Stimulated activated naive B cell treated with anti-CD40 and anti-IgM and Interleukin-4, amounts not matched to agents 10 μg/mL and 1 μg/mL and 100 μg/mL, for 72 hours (primary cell): ENCODE measurements at regions not wholly inside any gene's neighbourhood (a gene's known extent, or its start where the extent isn't known, plus 50 kb on each side); places are given as distances from the start of the nearest gene placed in this dataset.
"Not testable (repeated sequence)": the region's sequence is repeated elsewhere in the genome, so short reads cannot be mapped to it uniquely, and the experiment has no call there.

Experiments
- ATAC-seq, 2 donors: fragments of 150-1000 bp; cut with Tn5 transposase; replicated peaks; 2 replicates each; pipeline ENCODE4 v1.10.0; 2021; ENCODE audit warnings: moderate library complexity in 1 of 2
- DNase-seq: peaks from one replicate; pipeline ENCODE4 v3.0.0; 2021
- H3K27ac Mint-ChIP-seq: one replicate; pipeline ENCODE4 v1.8.0; 2022; ENCODE audit warnings: mild to moderate bottlenecking, mixed read lengths
- H3K27me3 Mint-ChIP-seq, 2 donors: one replicate each; pipeline ENCODE4 v1.8.0; 2022; ENCODE audit warnings: mixed read lengths in 2 of 2
- H3K36me3 Mint-ChIP-seq, 2 donors: one replicate each; pipeline ENCODE4 v1.8.0; 2022; ENCODE audit warnings: mixed read lengths in 2 of 2, mild to moderate bottlenecking in 1 of 2
- H3K4me1 Mint-ChIP-seq, 2 donors: one replicate each; pipeline ENCODE4 v1.8.0; 2022; ENCODE audit warnings: mixed read lengths in 2 of 2, mild to moderate bottlenecking in 1 of 2
- H3K4me3 Mint-ChIP-seq, 2 donors: one replicate each; pipeline ENCODE4 v1.8.0; 2022; ENCODE audit warnings: mild to moderate bottlenecking in 2 of 2, mixed read lengths in 2 of 2, moderate library complexity in 1 of 2
- H3K9me3 Mint-ChIP-seq, 2 donors: one replicate each; pipeline ENCODE4 v1.8.0; 2022; ENCODE audit warnings: mixed read lengths in 2 of 2, mild to moderate bottlenecking in 1 of 2

DNA sequence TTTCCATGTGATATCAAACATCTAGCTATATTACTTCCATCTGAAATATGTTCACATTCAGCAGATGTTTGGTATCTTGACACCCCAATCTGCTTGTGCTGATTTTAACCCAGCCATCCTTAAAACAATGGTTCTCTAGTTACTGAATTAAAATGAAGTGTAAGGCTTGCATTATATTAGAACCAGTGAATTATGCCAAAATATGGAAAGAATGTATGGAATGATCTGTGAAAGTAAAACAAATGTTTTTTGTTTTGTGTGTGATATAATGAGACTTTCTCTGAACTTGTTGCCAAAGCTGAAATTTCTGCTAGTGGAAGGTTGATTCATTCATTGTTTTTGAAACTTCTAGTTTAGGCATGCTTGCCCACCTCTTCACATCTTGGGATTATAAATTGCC, 317.1 kb downstream of the MEX3B start:
- Mint-ChIP-seq H3K4me3 (no peak overlapping the region), H3K27me3 (peaks cover 4 to 6% of the 10 kb centered on the region in 2 donors), H3K4me1 (no peaks in the 10 kb centered on the region), H3K27ac (no peak overlapping the region), H3K36me3 (no peaks in the 10 kb centered on the region), H3K9me3 (peaks cover 0 to 3% of the 10 kb centered on the region in 2 donors)
- no peak for ATAC-seq
- no peak for DNase-seq

GRCh38 chr15:81725590-81725989, 320.2 kb downstream of the MEX3B start:
- Mint-ChIP-seq H3K4me1 (no peaks in the 10 kb centered on the region), H3K4me3 (no peak overlapping the region), H3K27ac (no peak overlapping the region), H3K9me3 (peaks cover 0 to 3% of the 10 kb centered on the region in 2 donors), H3K36me3 (no peaks in the 10 kb centered on the region), H3K27me3 (peaks cover 4 to 6% of the 10 kb centered on the region in 2 donors)
- no peak for DNase-seq
- no peak for ATAC-seq

DNA sequence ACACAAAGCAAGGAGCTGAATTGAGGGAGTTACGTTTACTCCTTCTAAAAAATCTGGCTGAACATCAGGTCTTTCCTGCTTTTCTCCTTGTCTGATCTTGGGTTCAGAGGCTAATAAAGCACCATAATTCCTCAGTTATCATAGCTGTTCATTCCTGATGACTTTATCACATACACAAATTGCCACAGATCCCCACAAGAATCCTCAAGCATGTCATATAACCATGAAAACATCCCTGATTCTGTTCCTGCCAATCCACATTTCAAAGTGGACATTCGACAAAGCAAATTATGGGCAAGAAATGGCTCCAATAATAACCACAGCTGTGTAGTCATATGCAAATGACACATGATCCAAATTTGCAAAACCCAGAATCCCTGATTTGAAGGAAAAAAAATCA, 321.3 kb downstream of the MEX3B start:
- Mint-ChIP-seq H3K4me3 (no peak overlapping the region), H3K27me3 (peaks cover 4 to 6% of the 10 kb centered on the region in 2 donors), H3K27ac (no peak overlapping the region), H3K9me3 (peaks cover 0 to 3% of the 10 kb centered on the region in 2 donors), H3K4me1 (no peaks in the 10 kb centered on the region), H3K36me3 (no peaks in the 10 kb centered on the region)
- ATAC-seq (no peak), DNase-seq (no peak)

- ATAC-seq: no peak
- H3K4me1 Mint-ChIP-seq: no peaks in the 10 kb centered on the region
- H3K36me3 Mint-ChIP-seq: no peaks in the 10 kb centered on the region
- peaks cover 4 to 6% of the 10 kb centered on the region in 2 donors for H3K27me3 Mint-ChIP-seq
- no peak overlapping the region for H3K27ac Mint-ChIP-seq
- no peak overlapping the region for H3K4me3 Mint-ChIP-seq
- H3K9me3 Mint-ChIP-seq: peaks cover 0 to 3% of the 10 kb centered on the region in 2 donors
- no peak for DNase-seq
Measured at GRCh38 chr15:81723701-81724100, 322.1 kb downstream of the MEX3B start.

- ATAC-seq (no peak), DNase-seq (no peak)
- Mint-ChIP-seq H3K4me1 (no peaks in the 10 kb centered on the region), H3K36me3 (no peaks in the 10 kb centered on the region), H3K27me3 (peaks cover 2% of the 10 kb centered on the region in 2 donors), H3K27ac (no peak overlapping the region), H3K4me3 (no peak overlapping the region), H3K9me3 (peaks cover 0 to 3% of the 10 kb centered on the region in 2 donors)
Measured at GRCh38 chr15:81723113-81723651, 322.6 kb downstream of the MEX3B start.

- not testable (repeated sequence) for H3K27ac Mint-ChIP-seq, ATAC-seq, H3K36me3 Mint-ChIP-seq, H3K9me3 Mint-ChIP-seq, H3K4me1 Mint-ChIP-seq, H3K27me3 Mint-ChIP-seq, DNase-seq, H3K4me3 Mint-ChIP-seq
Measured at GRCh38 chr15:81716468-81716867, 329.4 kb downstream of the MEX3B start.

GRCh38 chr15:81710328-81710727, 335.5 kb downstream of the MEX3B start:
- peaks cover 0 to 2% of the 10 kb centered on the region in 2 donors for H3K9me3 Mint-ChIP-seq
- no peaks in the 10 kb centered on the region for H3K36me3 Mint-ChIP-seq
- DNase-seq: no peak
- no peaks in the 10 kb centered on the region for H3K4me1 Mint-ChIP-seq
- peak overlapping the region; percentile 42 for H3K27ac Mint-ChIP-seq
- no peaks in the 10 kb centered on the region for H3K27me3 Mint-ChIP-seq
- no peak for ATAC-seq
- H3K4me3 Mint-ChIP-seq: no peak overlapping the region

GRCh38 chr15:81706816-81707346, 332.9 kb upstream of the TMC3 start:
- not testable (repeated sequence) for DNase-seq, H3K36me3 Mint-ChIP-seq, H3K4me1 Mint-ChIP-seq, H3K9me3 Mint-ChIP-seq, H3K27me3 Mint-ChIP-seq, ATAC-seq, H3K27ac Mint-ChIP-seq, H3K4me3 Mint-ChIP-seq

DNA sequence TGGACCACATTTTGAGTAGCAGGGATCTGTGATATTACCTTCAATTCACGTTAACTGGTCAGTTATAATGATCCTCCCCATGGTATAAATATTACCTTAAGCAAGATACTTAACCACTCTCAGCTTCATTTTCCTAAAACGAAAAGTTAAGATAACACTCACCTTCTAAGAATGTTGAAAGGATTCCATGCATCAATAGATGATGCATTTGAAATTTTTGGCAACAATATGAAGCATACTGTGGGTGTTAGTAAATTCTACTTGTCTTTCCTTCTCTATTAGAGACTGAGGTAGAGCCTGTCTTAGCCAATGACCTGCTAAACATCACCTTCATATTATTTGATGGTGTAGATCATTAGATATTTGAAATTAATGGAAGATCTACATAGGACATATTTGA, 331.7 kb upstream of the TMC3 start:
- not testable (repeated sequence) for DNase-seq, H3K4me3 Mint-ChIP-seq, H3K27me3 Mint-ChIP-seq, H3K27ac Mint-ChIP-seq, ATAC-seq, H3K9me3 Mint-ChIP-seq, H3K36me3 Mint-ChIP-seq, H3K4me1 Mint-ChIP-seq

- Mint-ChIP-seq H3K9me3 (peaks cover 10 to 16% of the 10 kb centered on the region in 2 donors), H3K36me3 (peaks cover 0 to 2% of the 10 kb centered on the region in 2 donors), H3K27ac (no peak overlapping the region), H3K4me1 (no peaks in the 10 kb centered on the region), H3K4me3 (no peak overlapping the region), H3K27me3 (peaks cover 0 to 4% of the 10 kb centered on the region in 2 donors)
- DNase-seq: no peak
- no peak for ATAC-seq
Measured at GRCh38 chr15:81686021-81686420, 312.0 kb upstream of the TMC3 start.

- Mint-ChIP-seq H3K9me3 (peaks cover 15 to 17% of the 10 kb centered on the region in 2 donors), H3K27ac (no peak overlapping the region), H3K4me3 (no peak overlapping the region), H3K27me3 (peaks cover 0 to 4% of the 10 kb centered on the region in 2 donors), H3K36me3 (peaks cover under 1 to 4% of the 10 kb centered on the region in 2 donors), H3K4me1 (no peaks in the 10 kb centered on the region)
- no peak for DNase-seq
- no peak for ATAC-seq
Measured at GRCh38 chr15:81685237-81685636, 311.2 kb upstream of the TMC3 start.

- Mint-ChIP-seq H3K4me1 (no peaks in the 10 kb centered on the region), H3K27me3 (no peaks in the 10 kb centered on the region), H3K36me3 (peaks cover 2 to 9% of the 10 kb centered on the region in 2 donors), H3K27ac (no peak overlapping the region), H3K4me3 (no peak overlapping the region), H3K9me3 (peaks cover 16 to 17% of the 10 kb centered on the region in 2 donors)
- no peak for DNase-seq
- ATAC-seq: no peak
Measured at GRCh38 chr15:81680829-81681228, 306.8 kb upstream of the TMC3 start.

- Mint-ChIP-seq H3K36me3 (no peaks in the 10 kb centered on the region), H3K4me1 (peaks cover 0 to 9% of the 10 kb centered on the region in 2 donors), H3K4me3 (no peak overlapping the region), H3K27ac (no peak overlapping the region), H3K9me3 (peaks cover 0 to 1% of the 10 kb centered on the region in 2 donors), H3K27me3 (peaks cover 0 to 4% of the 10 kb centered on the region in 2 donors)
- ATAC-seq (peak; percentile 76 to 92), DNase-seq (no peak)
Measured at GRCh38 chr15:81666839-81667238, 292.8 kb upstream of the TMC3 start.

DNA sequence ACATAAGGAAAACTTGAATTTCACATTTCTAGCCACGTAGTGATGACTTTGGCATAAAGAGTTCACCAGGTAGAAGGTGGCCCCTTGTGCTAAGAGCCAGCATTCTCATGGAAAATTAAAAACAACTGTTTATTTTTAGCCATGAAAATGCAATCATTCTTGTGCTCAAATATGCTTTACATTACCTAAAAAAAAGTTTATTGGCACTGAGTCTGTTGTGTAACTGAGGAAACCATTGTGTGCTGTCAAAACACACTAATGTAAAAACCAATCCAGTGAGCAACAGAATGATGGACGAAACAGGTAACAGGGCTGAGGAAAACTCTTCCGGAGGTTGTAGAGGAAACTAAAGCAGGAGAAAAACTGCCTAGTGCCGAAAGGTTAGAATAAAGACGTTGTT, 287.0 kb upstream of the TMC3 start:
- peaks cover 0 to 4% of the 10 kb centered on the region in 2 donors for H3K4me1 Mint-ChIP-seq
- peaks cover 0 to 3% of the 10 kb centered on the region in 2 donors for H3K9me3 Mint-ChIP-seq
- DNase-seq (no peak), ATAC-seq (no peak)
- no peak overlapping the region for H3K27ac Mint-ChIP-seq
- no peak overlapping the region for H3K4me3 Mint-ChIP-seq
- peaks cover 0 to 4% of the 10 kb centered on the region in 2 donors for H3K27me3 Mint-ChIP-seq
- no peaks in the 10 kb centered on the region for H3K36me3 Mint-ChIP-seq

GRCh38 chr15:81653259-81653658, 279.2 kb upstream of the TMC3 start:
- H3K27ac Mint-ChIP-seq: peak overlapping the region; percentile 20
- H3K36me3 Mint-ChIP-seq: peaks cover 2 to 4% of the 10 kb centered on the region in 2 donors
- no peaks in the 10 kb centered on the region for H3K4me1 Mint-ChIP-seq
- H3K27me3 Mint-ChIP-seq: no peaks in the 10 kb centered on the region
- H3K4me3 Mint-ChIP-seq: no peak overlapping the region
- peaks cover 6 to 7% of the 10 kb centered on the region in 2 donors for H3K9me3 Mint-ChIP-seq
- ATAC-seq: peak; percentile 50 to 71
- no peak for DNase-seq
